SW480 (cell line): ENCODE measurements at regions not wholly inside any gene's neighbourhood (a gene's known extent, or its start where the extent isn't known, plus 50 kb on each side); places are given as distances from the start of the nearest gene placed in this dataset.
A peak's percentile ranks its signal among the peaks of the same experiment; 100 is the strongest.

Source experiments
- DNase-seq: peaks from one replicate; pipeline ENCODE4 v3.0.0-alpha.2; 2016; ENCODE audit warnings: low spot score

GRCh38 chr5:125205601-125206225 is 459.3 kb upstream of the ZNF608 start:
- no peak for DNase-seq

- no peak for DNase-seq
These were observed 461.4 kb upstream of the ZNF608 start for GRCh38 chr5:125207856-125208255.

GRCh38 chr5:125209650-125210049 is 463.2 kb upstream of the ZNF608 start:
- DNase-seq: no peak

GRCh38 chr5:125210242-125210947 is 464.0 kb upstream of the ZNF608 start:
- peak; percentile 6 for DNase-seq

- DNase-seq: no peak
These were observed 467.6 kb upstream of the ZNF608 start for GRCh38 chr5:125214080-125214479.

GRCh38 chr5:125215593-125215992 is 469.2 kb upstream of the ZNF608 start:
- no peak for DNase-seq

- DNase-seq: no peak
These were observed 473.3 kb upstream of the ZNF608 start for GRCh38 chr5:125219710-125220109.

GRCh38 chr5:125220284-125220683 is 473.8 kb upstream of the ZNF608 start:
- DNase-seq: no peak

- DNase-seq: no peak
These were observed 476.3 kb upstream of the ZNF608 start for GRCh38 chr5:125222597-125223240.

- no peak for DNase-seq
These were observed 479.0 kb upstream of the ZNF608 start for GRCh38 chr5:125225424-125225823.

- no peak for DNase-seq
These were observed 480.4 kb upstream of the ZNF608 start for GRCh38 chr5:125226825-125227224.

- DNase-seq: peak; percentile 30
These were observed 481.1 kb upstream of the ZNF608 start for GRCh38 chr5:125227333-125228095.

GRCh38 chr5:125228363-125229070 is 482.1 kb upstream of the ZNF608 start:
- DNase-seq: no peak

- no peak for DNase-seq
These were observed 483.1 kb upstream of the ZNF608 start for GRCh38 chr5:125229556-125229955.

- DNase-seq: no peak
These were observed 486.4 kb upstream of the ZNF608 start for GRCh38 chr5:125232779-125233230.

- DNase-seq: no peak
These were observed 487.5 kb upstream of the ZNF608 start for GRCh38 chr5:125233944-125234343.

- DNase-seq: no peak
These were observed 489.6 kb upstream of the ZNF608 start for GRCh38 chr5:125236007-125236406.

- no peak for DNase-seq
These were observed 490.5 kb upstream of the ZNF608 start for GRCh38 chr5:125236981-125237380.

- DNase-seq: no peak
These were observed 498.1 kb upstream of the ZNF608 start for GRCh38 chr5:125244531-125244930.

- no peak for DNase-seq
These were observed 498.8 kb upstream of the ZNF608 start for GRCh38 chr5:125245216-125245615.

GRCh38 chr5:125249400-125249799 is 503.0 kb upstream of the ZNF608 start:
- no peak for DNase-seq

- DNase-seq: no peak
These were observed 505.3 kb upstream of the ZNF608 start for GRCh38 chr5:125251703-125252102.
